ENCODE measurements at regions not wholly inside any gene's neighbourhood (a gene's known extent, or its start where the extent isn't known, plus 50 kb on each side); places are given as distances from the start of the nearest gene placed in this dataset.

- TF ChIP-seq POLR2AphosphoS5 (IDR thresholded peaks at IDR 0.05): no peak
- no peak for TF ChIP-seq POLR2A (IDR thresholded peaks at IDR 0.05)
- TF ChIP-seq EP300 (IDR thresholded peaks at IDR 0.05): no peak
- no peak for TF ChIP-seq CTCF (IDR thresholded peaks at IDR 0.05)
- Histone ChIP-seq H3K4me3 (no peak overlapping the region), H3K9me3 (no peaks in the 10 kb centered on the region), H3K27ac (no peak overlapping the region), H3K36me3 (no peaks in the 10 kb centered on the region), H3K27me3 (no peaks in the 10 kb centered on the region), H3K4me1 (no peaks in the 10 kb centered on the region)
- ATAC-seq: no peak
- 34 to 93% methylated on average over 2 to 3 of the region's 4 CpGs for WGBS, 2 donors (ENCODE audit: low coverage in 1 of 2)
These were observed 98.5 kb upstream of the CDYL start for GRCh38 chr6:4677751-4678065.

- TF ChIP-seq POLR2A (IDR thresholded peaks at IDR 0.05) (no peak), EP300 (IDR thresholded peaks at IDR 0.05) (no peak), CTCF (IDR thresholded peaks at IDR 0.05) (no peak), POLR2AphosphoS5 (IDR thresholded peaks at IDR 0.05) (no peak)
- Histone ChIP-seq H3K27ac (no peak overlapping the region), H3K36me3 (no peaks in the 10 kb centered on the region), H3K27me3 (no peaks in the 10 kb centered on the region), H3K4me3 (no peak overlapping the region), H3K4me1 (no peaks in the 10 kb centered on the region), H3K9me3 (no peaks in the 10 kb centered on the region)
- no peak for ATAC-seq
- 64 to 100% methylated on average over 5 to 8 of the region's 11 CpGs for WGBS, 2 donors (ENCODE audit: low coverage in 1 of 2)
These were observed 99.0 kb upstream of the CDYL start for GRCh38 chr6:4677011-4677750.

GRCh38 chr6:4676016-4676415, 100.2 kb upstream of the CDYL start:
- WGBS, 2 donors (ENCODE audit: low coverage in 1 of 2): 80 to 100% methylated on average over 1 to 2 of the region's 9 CpGs
- H3K4me3 ChIP-seq: no peak overlapping the region
- H3K36me3 ChIP-seq: no peaks in the 10 kb centered on the region
- no peaks in the 10 kb centered on the region for H3K9me3 ChIP-seq
- no peaks in the 10 kb centered on the region for H3K27me3 ChIP-seq
- H3K4me1 ChIP-seq: no peaks in the 10 kb centered on the region
- TF ChIP-seq POLR2A (IDR thresholded peaks at IDR 0.05) (no peak), CTCF (IDR thresholded peaks at IDR 0.05) (no peak), EP300 (IDR thresholded peaks at IDR 0.05) (no peak), POLR2AphosphoS5 (IDR thresholded peaks at IDR 0.05) (no peak)
- no peak for ATAC-seq
- no peak overlapping the region for H3K27ac ChIP-seq

GRCh38 chr6:4675121-4675520, 101.1 kb upstream of the CDYL start:
- WGBS, 2 donors (ENCODE audit: low coverage in 1 of 2): 48 to 62% methylated on average over 2 to 6 of the region's 6 CpGs
- no peak for ATAC-seq
- Histone ChIP-seq H3K36me3 (no peaks in the 10 kb centered on the region), H3K4me1 (no peaks in the 10 kb centered on the region), H3K27ac (no peak overlapping the region), H3K4me3 (no peak overlapping the region), H3K27me3 (no peaks in the 10 kb centered on the region), H3K9me3 (no peaks in the 10 kb centered on the region)
- TF ChIP-seq CTCF (IDR thresholded peaks at IDR 0.05): no peak
- no peak for TF ChIP-seq EP300 (IDR thresholded peaks at IDR 0.05)
- TF ChIP-seq POLR2A (IDR thresholded peaks at IDR 0.05): no peak
- TF ChIP-seq POLR2AphosphoS5 (IDR thresholded peaks at IDR 0.05): no peak

GRCh38 chr6:4673861-4674260, 102.3 kb upstream of the CDYL start:
- ATAC-seq: no peak
- Histone ChIP-seq H3K4me3 (no peak overlapping the region), H3K36me3 (no peaks in the 10 kb centered on the region), H3K27ac (no peak overlapping the region), H3K9me3 (no peaks in the 10 kb centered on the region), H3K4me1 (no peaks in the 10 kb centered on the region), H3K27me3 (no peaks in the 10 kb centered on the region)
- no peak for TF ChIP-seq POLR2AphosphoS5 (IDR thresholded peaks at IDR 0.05)
- TF ChIP-seq CTCF (IDR thresholded peaks at IDR 0.05): no peak
- no peak for TF ChIP-seq POLR2A (IDR thresholded peaks at IDR 0.05)
- 0 to 78% methylated on average over 1 to 3 of the region's 3 CpGs for WGBS, 2 donors (ENCODE audit: low coverage in 1 of 2)

Data from gastroesophageal sphincter (tissue), 4 donors.